ENCODE measurements at regions not wholly inside any gene's neighbourhood (a gene's known extent, or its start where the extent isn't known, plus 50 kb on each side); places are given as distances from the start of the nearest gene placed in this dataset.
"Not testable (repeated sequence)": the region's sequence is repeated elsewhere in the genome, so short reads cannot be mapped to it uniquely, and the experiment has no call there.

- no peak for DNase-seq
These were observed 403.9 kb upstream of the SMIM31 start for GRCh38 chr4:164350061-164350460.

GRCh38 chr4:164350716-164351115, 403.2 kb upstream of the SMIM31 start:
- not testable (repeated sequence) for DNase-seq

GRCh38 chr4:164357957-164358356, 396.0 kb upstream of the SMIM31 start:
- DNase-seq, result no peak

- DNase-seq, result no peak
These were observed 395.5 kb upstream of the SMIM31 start for GRCh38 chr4:164358400-164358799.

GRCh38 chr4:164359881-164360280, 394.1 kb upstream of the SMIM31 start:
- no peak for DNase-seq

GRCh38 chr4:164368894-164369293, 385.0 kb upstream of the SMIM31 start:
- no peak for DNase-seq

GRCh38 chr4:164373021-164373420, 380.9 kb upstream of the SMIM31 start:
- no peak for DNase-seq

GRCh38 chr4:164377277-164377676, 376.7 kb upstream of the SMIM31 start:
- DNase-seq, result no peak

- DNase-seq, result no peak
These were observed 375.6 kb upstream of the SMIM31 start for GRCh38 chr4:164378361-164378760.

- DNase-seq, result no peak
These were observed 374.2 kb upstream of the SMIM31 start for GRCh38 chr4:164379694-164380093.

- no peak for DNase-seq
These were observed 372.1 kb upstream of the SMIM31 start for GRCh38 chr4:164381859-164382258.

- DNase-seq, result no peak
These were observed 370.9 kb upstream of the SMIM31 start for GRCh38 chr4:164383058-164383357.

- DNase-seq, result peak; percentile 94
These were observed 370.3 kb upstream of the SMIM31 start for GRCh38 chr4:164383358-164384220.

GRCh38 chr4:164384416-164384815, 369.5 kb upstream of the SMIM31 start:
- DNase-seq, result no peak

GRCh38 chr4:164396439-164396838, 357.5 kb upstream of the SMIM31 start:
- DNase-seq, result no peak

- no peak for DNase-seq
These were observed 351.4 kb upstream of the SMIM31 start for GRCh38 chr4:164402554-164402953.

GRCh38 chr4:164405774-164406173, 348.2 kb upstream of the SMIM31 start:
- no peak for DNase-seq

GRCh38 chr4:164408831-164409230, 345.1 kb upstream of the SMIM31 start:
- DNase-seq, result no peak

- DNase-seq, result no peak
These were observed 343.5 kb upstream of the SMIM31 start for GRCh38 chr4:164410401-164410800.

- DNase-seq, result no peak
These were observed 341.7 kb upstream of the SMIM31 start for GRCh38 chr4:164412246-164412645.

GRCh38 chr4:164413743-164414142, 340.2 kb upstream of the SMIM31 start:
- no peak for DNase-seq

GRCh38 chr4:164423819-164424218, 330.1 kb upstream of the SMIM31 start:
- no peak for DNase-seq

- DNase-seq, result no peak
These were observed 329.1 kb upstream of the SMIM31 start for GRCh38 chr4:164424846-164425245.

- DNase-seq, result no peak
These were observed 325.4 kb upstream of the SMIM31 start for GRCh38 chr4:164428561-164428960.

- no peak for DNase-seq
These were observed 315.6 kb upstream of the SMIM31 start for GRCh38 chr4:164438321-164438720.

All from retina (tissue), 1 donor.